GM21526 (cell line): ENCODE measurements at regions not wholly inside any gene's neighbourhood (a gene's known extent, or its start where the extent isn't known, plus 50 kb on each side); places are given as distances from the start of the nearest gene placed in this dataset.

Experiments
- ATAC-seq: cut with Tn5 transposase; IDR thresholded peaks from one replicate; pipeline ENCODE4 v1.9.1; 2021; ENCODE audit warnings: moderate library complexity; ENCODE audit not compliant: unreplicated experiment, low FRiP score

GRCh38 chr12:24307716-24308335, 358.4 kb upstream of the SOX5 start:
- ATAC-seq, result no peak

GRCh38 chr12:24307153-24307552, 357.7 kb upstream of the SOX5 start:
- no peak for ATAC-seq

- ATAC-seq, result no peak
These were observed 356.5 kb upstream of the SOX5 start for GRCh38 chr12:24306001-24306400.

- ATAC-seq, result no peak
These were observed 354.8 kb upstream of the SOX5 start for GRCh38 chr12:24304285-24304684.

GRCh38 chr12:24302708-24303107, 353.2 kb upstream of the SOX5 start:
- ATAC-seq, result no peak

- no peak for ATAC-seq
These were observed 348.0 kb upstream of the SOX5 start for GRCh38 chr12:24297516-24297915.

GRCh38 chr12:24293549-24293948, 344.1 kb upstream of the SOX5 start:
- no peak for ATAC-seq

- no peak for ATAC-seq
These were observed 338.5 kb upstream of the SOX5 start for GRCh38 chr12:24287963-24288362.

- ATAC-seq, result no peak
These were observed 336.0 kb upstream of the SOX5 start for GRCh38 chr12:24285448-24285847.

GRCh38 chr12:24281341-24281740, 331.9 kb upstream of the SOX5 start:
- no peak for ATAC-seq

- no peak for ATAC-seq
These were observed 330.8 kb upstream of the SOX5 start for GRCh38 chr12:24280056-24280842.

- no peak for ATAC-seq
These were observed 329.4 kb upstream of the SOX5 start for GRCh38 chr12:24278832-24279231.

GRCh38 chr12:24270965-24271364, 321.5 kb upstream of the SOX5 start:
- no peak for ATAC-seq

- ATAC-seq, result no peak
These were observed 321.0 kb upstream of the SOX5 start for GRCh38 chr12:24270464-24270863.

- ATAC-seq, result no peak
These were observed 319.3 kb upstream of the SOX5 start for GRCh38 chr12:24268663-24269186.

GRCh38 chr12:24266982-24267381, 317.5 kb upstream of the SOX5 start:
- ATAC-seq, result no peak

GRCh38 chr12:24256684-24257083, 307.2 kb upstream of the SOX5 start:
- ATAC-seq, result no peak

- no peak for ATAC-seq
These were observed 306.6 kb upstream of the SOX5 start for GRCh38 chr12:24255920-24256665.

- ATAC-seq, result no peak
These were observed 303.1 kb upstream of the SOX5 start for GRCh38 chr12:24252602-24253001.

GRCh38 chr12:24246934-24247333, 297.5 kb upstream of the SOX5 start:
- ATAC-seq, result no peak

GRCh38 chr12:24246376-24246775, 296.9 kb upstream of the SOX5 start:
- ATAC-seq, result no peak
